Esophagus (tissue), 2 donors: ENCODE measurements at regions not wholly inside any gene's neighbourhood (a gene's known extent, or its start where the extent isn't known, plus 50 kb on each side); places are given as distances from the start of the nearest gene placed in this dataset.

Experiments
- H3K27ac ChIP-seq, 2 donors: one replicate each; pipeline ENCODE4 v1.5.1; 2013; ENCODE audit warnings: low read depth in 2 of 2, mild to moderate bottlenecking in 2 of 2, inconsistent platforms in 1 of 2, low read length in 1 of 2, moderate library complexity in 1 of 2
- H3K27me3 ChIP-seq, 2 donors: one replicate each; pipeline ENCODE4 v1.6.1; 2013; ENCODE audit warnings: low read length in 2 of 2, control low read depth in 1 of 2, mild to moderate bottlenecking in 1 of 2; ENCODE audit not compliant: insufficient read depth in 2 of 2, control insufficient read depth in 1 of 2
- H3K36me3 ChIP-seq, 2 donors: one replicate each; pipeline ENCODE4 v1.6.1; 2013; ENCODE audit warnings: low read length in 1 of 2; ENCODE audit not compliant: control insufficient read depth in 2 of 2, insufficient read depth in 2 of 2
- H3K4me1 ChIP-seq, 2 donors: one replicate each; pipeline ENCODE4 v1.6.1; 2013; ENCODE audit warnings: low read length in 1 of 2; ENCODE audit not compliant: control insufficient read depth in 2 of 2, insufficient read depth in 2 of 2
- H3K4me3 ChIP-seq, 2 donors: one replicate each; pipeline ENCODE4 v1.5.1; 2013; ENCODE audit warnings: low read length in 2 of 2, mild to moderate bottlenecking in 2 of 2, low read depth in 1 of 2, moderate library complexity in 1 of 2
- H3K9me3 ChIP-seq, 2 donors: one replicate each; pipeline ENCODE4 v1.6.1; 2013; ENCODE audit warnings: mild to moderate bottlenecking in 2 of 2, low read depth in 1 of 2, low read length in 1 of 2, moderate library complexity in 1 of 2; ENCODE audit not compliant: control insufficient read depth in 2 of 2, insufficient read depth in 1 of 2
- WGBS, 2 donors: extraction: QIAGEN DNeasy Blood & Tissue Kit; methylation state at CpG; one replicate each; pipeline ENCODE4 v1.1.7; 2013; 5-methylcytosine and 5-hydroxymethylcytosine counted together
- donor health status: healthy with polysubstance abuse.
- donor health status: Bipolar disorder and iron deficiency.

DNA sequence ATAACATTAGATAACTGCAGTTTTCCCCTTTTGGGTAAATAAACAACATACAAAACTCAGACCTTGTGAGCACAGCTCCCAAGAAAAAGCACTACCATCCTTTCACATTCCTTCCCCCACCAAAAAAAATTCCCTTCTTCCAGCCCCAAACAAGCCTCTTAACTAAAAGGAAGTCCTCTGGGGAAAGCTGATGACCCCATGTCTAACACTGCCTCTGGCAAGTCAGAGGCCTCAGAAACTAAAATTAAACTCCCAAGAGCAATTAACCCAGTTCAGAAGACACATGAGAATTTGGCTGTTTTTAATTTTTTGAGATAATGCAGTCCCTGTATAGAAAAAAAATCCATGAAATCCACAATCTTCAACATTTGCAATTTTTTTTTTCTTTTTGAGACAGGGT lies 127.7 kb downstream of the SPTSSA start:
- Histone ChIP-seq H3K27me3 (no peaks in the 10 kb centered on the region), H3K4me1 (peaks cover 0 to 3% of the 10 kb centered on the region in 2 donors), H3K27ac (no peak overlapping the region), H3K4me3 (no peak overlapping the region), H3K36me3 (no peaks in the 10 kb centered on the region), H3K9me3 (no peaks in the 10 kb centered on the region)

DNA sequence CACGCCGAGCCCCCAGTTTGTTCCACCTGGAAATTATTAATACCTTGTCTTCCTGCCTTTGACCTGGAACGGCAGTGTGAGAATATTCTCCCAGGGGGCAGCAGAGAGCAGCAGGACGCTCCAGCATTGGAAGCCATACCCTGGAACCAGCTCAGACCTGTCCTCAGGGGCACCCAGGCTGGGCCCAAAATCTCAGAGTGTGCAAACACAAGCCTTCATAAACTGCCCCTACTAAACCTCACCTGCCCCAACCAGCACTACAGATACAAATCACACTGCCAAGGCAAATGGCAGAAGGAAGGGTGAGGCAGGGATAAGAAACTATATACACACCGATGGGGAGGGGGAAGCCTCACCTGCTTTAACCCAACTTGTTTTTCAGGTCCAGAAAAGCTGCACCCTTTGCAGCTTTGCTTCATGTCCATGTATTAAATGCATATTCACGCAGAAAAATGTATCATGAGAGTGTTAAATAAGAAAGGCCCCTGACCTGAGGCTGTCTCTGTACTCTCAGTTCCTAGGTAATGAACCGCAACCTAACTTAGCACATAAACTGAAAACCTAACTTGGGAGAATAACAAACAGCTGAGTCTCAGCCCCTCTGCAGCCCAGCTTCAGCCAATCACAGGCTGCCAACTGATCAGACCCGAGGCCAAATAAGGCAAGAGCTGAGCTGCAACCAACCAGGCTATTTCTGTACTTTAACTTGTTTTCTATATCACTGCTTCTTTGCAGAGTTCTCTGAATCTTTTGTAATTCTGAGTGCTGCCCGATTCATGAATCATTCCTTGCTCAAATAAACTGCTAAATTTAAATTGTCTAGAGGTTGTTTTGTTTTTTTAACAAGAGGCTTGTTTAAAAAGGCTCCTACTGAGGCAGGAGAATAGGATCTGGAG lies 130.1 kb downstream of the SPTSSA start:
- Histone ChIP-seq H3K4me1 (peaks cover 0 to 3% of the 10 kb centered on the region in 2 donors), H3K9me3 (no peaks in the 10 kb centered on the region), H3K36me3 (no peaks in the 10 kb centered on the region), H3K4me3 (no peak overlapping the region), H3K27ac (peak overlapping the region; percentile 83 to 91), H3K27me3 (no peaks in the 10 kb centered on the region)
- 32 to 46% methylated on average over 9 of the region's 9 CpGs for WGBS, 2 donors

DNA sequence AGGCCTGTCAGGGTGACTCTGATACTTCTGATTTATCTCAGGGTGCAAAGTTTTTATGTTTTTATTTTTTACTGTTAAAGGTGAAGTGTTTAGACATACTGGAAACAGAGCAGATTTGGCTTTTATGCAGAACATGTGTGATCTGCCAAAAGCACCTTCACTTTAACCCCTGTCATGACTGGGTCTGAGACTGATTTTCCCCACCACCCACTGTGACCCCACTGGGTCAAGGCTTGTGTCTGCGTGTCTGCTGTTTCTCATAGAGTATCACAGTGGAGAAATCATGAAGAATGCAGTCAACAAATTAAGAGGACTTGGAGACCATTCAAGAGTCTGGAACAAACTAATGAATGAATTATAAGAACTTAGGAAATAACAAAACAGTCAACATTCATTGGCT lies 131.2 kb downstream of the SPTSSA start:
- H3K4me3 ChIP-seq, result no peak overlapping the region
- H3K4me1 ChIP-seq, result peaks cover 0 to 3% of the 10 kb centered on the region in 2 donors
- H3K36me3 ChIP-seq, result no peaks in the 10 kb centered on the region
- no peaks in the 10 kb centered on the region for H3K9me3 ChIP-seq
- H3K27me3 ChIP-seq, result no peaks in the 10 kb centered on the region
- no peak overlapping the region for H3K27ac ChIP-seq
- 0 to 4% methylated on average over 1 of the region's 1 CpG for WGBS, 2 donors

DNA sequence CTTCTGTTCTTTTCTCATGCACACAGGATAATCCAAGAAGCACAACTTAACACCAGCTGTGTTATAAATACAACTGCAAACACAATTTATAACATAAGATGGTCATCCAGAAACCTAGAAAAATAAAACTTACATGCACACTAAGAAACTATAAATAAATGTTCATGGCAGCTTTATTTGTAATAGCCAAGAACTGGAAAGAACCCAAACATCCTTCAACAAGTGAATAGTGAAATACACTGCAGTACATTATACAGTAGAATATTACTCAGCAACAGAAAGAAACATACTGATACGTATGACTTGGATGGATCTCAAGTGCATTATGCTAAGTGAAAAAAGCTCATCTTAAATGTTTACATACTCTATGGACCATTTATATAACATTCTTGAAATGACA lies 132.7 kb downstream of the SPTSSA start:
- Histone ChIP-seq H3K27ac (no peak overlapping the region), H3K9me3 (no peaks in the 10 kb centered on the region), H3K4me1 (peaks cover 0 to 3% of the 10 kb centered on the region in 2 donors), H3K36me3 (no peaks in the 10 kb centered on the region), H3K27me3 (no peaks in the 10 kb centered on the region), H3K4me3 (no peak overlapping the region)
- WGBS, 2 donors, result 44 to 51% methylated on average over 1 of the region's 1 CpG

GRCh38 chr14:34328178-34328577 lies 133.9 kb downstream of the SPTSSA start:
- H3K9me3 ChIP-seq, result no peaks in the 10 kb centered on the region
- no peaks in the 10 kb centered on the region for H3K36me3 ChIP-seq
- no peaks in the 10 kb centered on the region for H3K27me3 ChIP-seq
- H3K4me3 ChIP-seq, result no peak overlapping the region
- H3K4me1 ChIP-seq, result peaks cover 0 to 3% of the 10 kb centered on the region in 2 donors
- WGBS, 2 donors, result 56% methylated on average over 4 of the region's 4 CpGs
- no peak overlapping the region for H3K27ac ChIP-seq

- no peaks in the 10 kb centered on the region for H3K4me1 ChIP-seq
- no peaks in the 10 kb centered on the region for H3K9me3 ChIP-seq
- H3K27ac ChIP-seq, result no peak overlapping the region
- H3K4me3 ChIP-seq, result no peak overlapping the region
- no peaks in the 10 kb centered on the region for H3K36me3 ChIP-seq
- no peaks in the 10 kb centered on the region for H3K27me3 ChIP-seq
Measured at GRCh38 chr14:34325493-34325892, 136.5 kb downstream of the SPTSSA start.

GRCh38 chr14:34324363-34324795 lies 137.7 kb downstream of the SPTSSA start:
- Histone ChIP-seq H3K4me3 (no peak overlapping the region), H3K27me3 (no peaks in the 10 kb centered on the region), H3K36me3 (no peaks in the 10 kb centered on the region), H3K27ac (no peak overlapping the region), H3K4me1 (no peaks in the 10 kb centered on the region), H3K9me3 (no peaks in the 10 kb centered on the region)
- WGBS, 2 donors, result 15 to 17% methylated on average over 6 of the region's 6 CpGs

DNA sequence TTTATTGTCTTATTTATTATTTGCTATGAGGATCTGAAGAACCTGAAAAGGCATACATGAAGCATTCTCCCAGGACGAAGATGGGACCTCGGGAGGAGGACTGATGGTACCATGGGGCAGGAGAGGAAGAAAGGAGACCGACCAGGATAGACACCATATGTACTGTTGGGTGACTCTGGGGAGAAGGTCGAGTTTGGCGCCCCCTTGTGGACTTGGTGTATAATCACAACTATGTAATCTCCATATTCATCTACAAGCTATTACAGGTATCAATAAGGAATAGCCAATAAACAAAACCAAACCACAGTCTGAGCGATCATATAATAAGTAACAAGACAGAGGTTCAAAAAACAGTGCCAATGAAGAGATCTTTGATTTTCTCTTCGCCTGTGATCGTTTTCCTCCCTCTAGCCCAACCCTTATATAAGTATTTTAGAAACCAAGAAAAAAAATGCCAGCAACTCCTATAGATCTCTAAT lies 139.1 kb downstream of the SPTSSA start:
- Histone ChIP-seq H3K4me1 (no peaks in the 10 kb centered on the region), H3K9me3 (no peaks in the 10 kb centered on the region), H3K27me3 (no peaks in the 10 kb centered on the region), H3K27ac (no peak overlapping the region), H3K4me3 (no peak overlapping the region), H3K36me3 (no peaks in the 10 kb centered on the region)
- 40 to 41% methylated on average over 8 of the region's 8 CpGs for WGBS, 2 donors

- Histone ChIP-seq H3K27ac (no peak overlapping the region), H3K27me3 (no peaks in the 10 kb centered on the region), H3K4me1 (no peaks in the 10 kb centered on the region), H3K36me3 (no peaks in the 10 kb centered on the region), H3K9me3 (no peaks in the 10 kb centered on the region), H3K4me3 (no peak overlapping the region)
- WGBS, 2 donors, result 48 to 57% methylated on average over 4 of the region's 4 CpGs
Measured at GRCh38 chr14:34319140-34319539, 142.9 kb downstream of the SPTSSA start.

GRCh38 chr14:34318014-34318413 lies 144.0 kb downstream of the SPTSSA start:
- H3K4me1 ChIP-seq, result no peaks in the 10 kb centered on the region
- no peak overlapping the region for H3K27ac ChIP-seq
- 78 to 82% methylated on average over 2 of the region's 2 CpGs for WGBS, 2 donors
- H3K36me3 ChIP-seq, result no peaks in the 10 kb centered on the region
- H3K27me3 ChIP-seq, result no peaks in the 10 kb centered on the region
- no peaks in the 10 kb centered on the region for H3K9me3 ChIP-seq
- no peak overlapping the region for H3K4me3 ChIP-seq
